HCT116 (cell line): ENCODE measurements at regions not wholly inside any gene's neighbourhood (a gene's known extent, or its start where the extent isn't known, plus 50 kb on each side); places are given as distances from the start of the nearest gene placed in this dataset.

Experiments used
- ATAC-seq: fragments of 200-7000 bp; cut with Tn5 transposase; 2 replicates; pipeline ENCODE4 v1.9.1; 2020; ENCODE audit warnings: mild to moderate bottlenecking, moderate library complexity
- BruUV-seq: library from RNA; stranded (reverse); fragments of 400-500 nt; replicated peaks from 2 replicates; lab custom pipeline; 2021; lab: Mats Ljungman, UMichigan
- CTCF ChIA-PET: fragments of 300-600 bp; sonication (Branson Sonifier 250); formaldehyde crosslinking; loops from one replicate; lab custom pipeline; 2021; ENCODE audit warnings: antibody characterized with exemption; lab: Charles Lee
- POLR2A ChIA-PET: fragments of 300-600, 350-600 bp; sonication (Branson Sonifier 250); formaldehyde crosslinking; loops from one replicate; lab custom pipeline; 2021; ENCODE audit warnings: antibody characterized with exemption; lab: Charles Lee
- RAD21 ChIA-PET, 2 experiments: fragments of 300-600 bp; sonication (Branson Sonifier 250); formaldehyde crosslinking; loops; one replicate each; lab custom pipeline; 2023; ENCODE audit warnings: low total read pairs in 2 of 2; ENCODE audit not compliant: uncharacterized antibody in 2 of 2, unreplicated experiment in 2 of 2, low non-redundant PET in 1 of 2; lab: Charles Lee
- DNase-seq: peaks from one replicate; pipeline ENCODE4 v3.0.0-alpha.2; 2010; ENCODE audit warnings: low read depth, low spot score
- H2AFZ ChIP-seq: fragments of 200-600 bp; shearing (Covaris generic), sonication (generic); 2 replicates; pipeline ENCODE4 v1.6.1; 2017; ENCODE audit warnings: low read depth, mixed run types, mixed read lengths, antibody characterized with exemption, low read length; ENCODE audit not compliant: poor library complexity, severe bottlenecking
- H3K27ac ChIP-seq: 2 replicates; pipeline ENCODE4 v1.5.1; 2012; ENCODE audit warnings: low read depth, low read length
- H3K27me3 ChIP-seq: fragments of 200-600 bp; sonication (generic); 2 replicates; pipeline ENCODE4 v1.6.1; 2016; ENCODE audit warnings: mixed run types, low read length, mixed read lengths; ENCODE audit not compliant: insufficient read depth
- H3K36me3 ChIP-seq, 2 experiments: fragments of 200-500 bp in 1 of 2; fragments of 200-600 bp in 1 of 2; sonication (Bioruptor generic) in 1 of 2; sonication (generic) in 1 of 2; 2 replicates each; pipeline versions ENCODE4 v1.5.1 to v1.6.1; 2014 to 2016; ENCODE audit warnings: low read length in 2 of 2, inconsistent platforms in 1 of 2, mixed read lengths in 1 of 2, mixed run types in 1 of 2; ENCODE audit not compliant: insufficient read depth in 2 of 2, control insufficient read depth in 1 of 2
- H3K4me1 ChIP-seq, 2 experiments: fragments of 200-600 bp in 1 of 2; sonication (generic) in 1 of 2; 2 replicates each; pipeline versions ENCODE4 v1.5.1 to v1.6.1; 2012 to 2017; ENCODE audit warnings: low read length in 2 of 2, inconsistent platforms in 1 of 2, mild to moderate bottlenecking in 1 of 2, mixed read lengths in 1 of 2, mixed run types in 1 of 2, moderate library complexity in 1 of 2; ENCODE audit not compliant: insufficient read depth in 2 of 2, control insufficient read depth in 1 of 2
- H3K4me2 ChIP-seq: fragments of 200-600 bp; sonication (generic); 2 replicates; pipeline ENCODE4 v1.6.1; 2017; ENCODE audit warnings: mixed run types, low read length, mixed read lengths
- H3K4me3 ChIP-seq, 2 experiments: fragments of 200-600 bp in 1 of 2; sonication (generic) in 1 of 2; replicated peaks in 1 of 2; 2 replicates each; pipeline ENCODE4 v1.5.1; 2011 to 2016; ENCODE audit warnings: low read length in 2 of 2, control low read depth in 1 of 2, low read depth in 1 of 2, mild to moderate bottlenecking in 1 of 2, mixed read lengths in 1 of 2, mixed run types in 1 of 2
- H3K79me2 ChIP-seq: fragments of 200-600 bp; sonication (generic); 2 replicates; pipeline ENCODE4 v1.6.1; 2017; ENCODE audit warnings: mild to moderate bottlenecking, mixed run types, low read length, moderate library complexity, mixed read lengths; ENCODE audit not compliant: insufficient read depth
- H3K9ac ChIP-seq: fragments of 200-600 bp; sonication (generic); 2 replicates; pipeline ENCODE4 v1.6.1; 2016; ENCODE audit warnings: low read length, mixed read lengths
- H3K9me2 ChIP-seq: fragments of 200-600 bp; sonication (generic), shearing (Covaris generic); 2 replicates; pipeline ENCODE4 v1.6.1; 2017; ENCODE audit warnings: mixed run types, mild to moderate bottlenecking, moderate library complexity; ENCODE audit not compliant: insufficient read depth
- H3K9me3 ChIP-seq, 2 experiments: fragments of 200-500 bp in 1 of 2; fragments of 200-600 bp in 1 of 2; sonication (Bioruptor generic) in 1 of 2; sonication (generic) in 1 of 2; 2 replicates each; pipeline ENCODE4 v1.6.1; 2014 to 2017; ENCODE audit warnings: low read length in 2 of 2, mixed read lengths in 2 of 2, inconsistent platforms in 1 of 2, low read depth in 1 of 2, mild to moderate bottlenecking in 1 of 2, mixed run types in 1 of 2, moderate library complexity in 1 of 2; ENCODE audit not compliant: control insufficient read depth in 1 of 2, insufficient read depth in 1 of 2
- H4K20me1 ChIP-seq: fragments of 200-600 bp; sonication (generic), shearing (Covaris generic); 2 replicates; pipeline ENCODE4 v1.6.1; 2017; ENCODE audit warnings: mixed run types, mild to moderate bottlenecking, moderate library complexity; ENCODE audit not compliant: insufficient read depth
- ATF3 ChIP-seq: IDR thresholded peaks from 2 replicates; pipeline ENCODE4 v1.6.1; 2012
- EGR1 ChIP-seq: IDR thresholded peaks from 2 replicates; pipeline ENCODE4 v1.6.1; 2012; ENCODE audit warnings: low read depth
- ELF1 ChIP-seq: IDR thresholded peaks from 2 replicates; pipeline ENCODE4 v1.6.1; 2012; ENCODE audit warnings: low read depth, borderline replicate concordance
- JUND ChIP-seq: IDR thresholded peaks from 2 replicates; pipeline ENCODE4 v1.6.1; 2012
- RAD21 ChIP-seq: IDR thresholded peaks from 2 replicates; pipeline ENCODE4 v1.6.1; 2012; ENCODE audit warnings: low read depth, mild to moderate bottlenecking
- REST ChIP-seq: IDR thresholded peaks from 2 replicates; pipeline ENCODE4 v1.6.1; 2012; ENCODE audit warnings: low read depth
- SIN3A ChIP-seq: IDR thresholded peaks from 2 replicates; pipeline ENCODE4 v1.6.1; 2012; ENCODE audit warnings: low read depth
- SP1 ChIP-seq: IDR thresholded peaks from 2 replicates; pipeline ENCODE4 v1.6.1; 2012; ENCODE audit warnings: low read depth
- SRF ChIP-seq: IDR thresholded peaks from 2 replicates; pipeline ENCODE4 v1.6.1; 2012; ENCODE audit warnings: low read depth
- TCF7L2 ChIP-seq: IDR thresholded peaks from 2 replicates; pipeline ENCODE4 v1.7.0; 2011; ENCODE audit warnings: borderline replicate concordance, inconsistent platforms; ENCODE audit not compliant: insufficient read depth, insufficient read length; ENCODE audit errors: extremely low read depth
- ZNF274 ChIP-seq: fragments of 200-500 bp; sonication (Bioruptor generic); IDR thresholded peaks from 2 replicates; pipeline ENCODE4 v1.6.1; 2014; ENCODE audit warnings: mild to moderate bottlenecking, low read depth, low read length, inconsistent platforms
- intact Hi-C: fragments of 100-400 bp; cut with micrococcal nuclease; formaldehyde crosslinking; loops from 2 replicates; pipeline ENCODE4 v1.10.0; 2022

GRCh38 chr17:77416105-77416713 lies 275.4 kb downstream of the SEC14L1 start:
- no peak overlapping the region for H3K4me2 ChIP-seq
- H3K9me2 ChIP-seq: no peaks in the 10 kb centered on the region
- ChIA-PET RAD21 (no interaction called here), POLR2A (no interaction called here), CTCF (interaction anchor here (0.8 kb wide), 1 partner anchor 14 kb away, joined by 3 read pairs; no protein-coding TSS in a partner anchor)
- H3K27ac ChIP-seq: no peak overlapping the region
- peaks cover 67% of the 10 kb centered on the region for H3K79me2 ChIP-seq
- no peaks in the 10 kb centered on the region for H3K27me3 ChIP-seq
- TF ChIP-seq RAD21 (no peak), REST (no peak), ELF1 (no peak), TCF7L2 (no peak), SRF (no peak), EGR1 (no peak), SIN3A (no peak), SP1 (no peak), ZNF274 (no peak), ATF3 (no peak), JUND (no peak)
- H3K36me3 ChIP-seq: 0 out of 4 replicates have a peak, but pooled peaks cover 2 to 3% of the 10 kb centered on the region in 2 experiments
- H4K20me1 ChIP-seq: no peaks in the 10 kb centered on the region
- no TSS peak for BruUV-seq
- ATAC-seq (no peak), DNase-seq (no peak)
- no peak overlapping the region for H3K4me3 ChIP-seq
- H2AFZ ChIP-seq: no peak overlapping the region
- H3K9me3 ChIP-seq: no peaks in the 10 kb centered on the region
- H3K4me1 ChIP-seq: peaks cover 0 to 24% of the 10 kb centered on the region in 2 experiments; a peak in 2 of 4 replicates
- H3K9ac ChIP-seq: no peak overlapping the region
- intact Hi-C loops: no loop called here
